H9 (cell line): ENCODE measurements at regions not wholly inside any gene's neighbourhood (a gene's known extent, or its start where the extent isn't known, plus 50 kb on each side); places are given as distances from the start of the nearest gene placed in this dataset.

Experiments used
- DNase-seq: peaks from one replicate; pipeline ENCODE4 v3.0.0-alpha.2; 2017
- H2AFZ ChIP-seq: one replicate; pipeline ENCODE4 v1.6.1; 2013; ENCODE audit warnings: mild to moderate bottlenecking, low read length, control low read depth, moderate library complexity
- H2AK5ac ChIP-seq: 2 replicates; pipeline ENCODE4 v1.6.1; 2013; ENCODE audit warnings: low read length, control low read depth, mixed read lengths; ENCODE audit not compliant: insufficient read length
- H2BK120ac ChIP-seq: one replicate; pipeline ENCODE4 v1.6.1; 2013; ENCODE audit warnings: low read depth, mild to moderate bottlenecking, low read length, control low read depth, inconsistent platforms; ENCODE audit not compliant: poor library complexity, severe bottlenecking
- H2BK12ac ChIP-seq: 2 replicates; pipeline ENCODE4 v1.6.1; 2013; ENCODE audit warnings: low read length, control low read depth, mixed read lengths, low read depth; ENCODE audit not compliant: insufficient read length
- H2BK15ac ChIP-seq: 2 replicates; pipeline ENCODE4 v1.6.1; 2013; ENCODE audit warnings: low read depth, low read length, control low read depth
- H2BK20ac ChIP-seq: one replicate; pipeline ENCODE4 v1.6.1; 2013; ENCODE audit warnings: low read depth, mild to moderate bottlenecking, low read length, control low read depth, inconsistent platforms; ENCODE audit not compliant: poor library complexity, severe bottlenecking
- H2BK5ac ChIP-seq: 2 replicates; pipeline ENCODE4 v1.6.1; 2013; ENCODE audit warnings: low read length, control low read depth, mixed read lengths; ENCODE audit not compliant: insufficient read length
- H3K14ac ChIP-seq: 2 replicates; pipeline ENCODE4 v1.6.1; 2013; ENCODE audit warnings: low read length, control low read depth; ENCODE audit not compliant: insufficient read depth
- H3K18ac ChIP-seq: 2 replicates; pipeline ENCODE4 v1.6.1; 2013; ENCODE audit warnings: low read depth, mild to moderate bottlenecking, mixed read lengths, low read length, control low read depth; ENCODE audit not compliant: insufficient read length
- H3K23ac ChIP-seq: 2 replicates; pipeline ENCODE4 v1.6.1; 2013; ENCODE audit warnings: low read length, control low read depth, mixed read lengths, low read depth; ENCODE audit not compliant: insufficient read length
- H3K23me2 ChIP-seq: 2 replicates; pipeline ENCODE4 v1.6.1; 2013; ENCODE audit warnings: low read depth, mild to moderate bottlenecking, mixed read lengths, low read length, control low read depth; ENCODE audit not compliant: insufficient read length, poor library complexity, severe bottlenecking
- H3K27ac ChIP-seq: 2 replicates; pipeline ENCODE4 v1.5.1; 2013; ENCODE audit warnings: low read length, control low read depth, mixed read lengths, low read depth; ENCODE audit not compliant: insufficient read length
- H3K27me3 ChIP-seq: 2 replicates; pipeline ENCODE4 v1.6.1; 2013; ENCODE audit warnings: low read length, control low read depth, inconsistent platforms; ENCODE audit not compliant: insufficient read depth
- H3K4ac ChIP-seq: 2 replicates; pipeline ENCODE4 v1.6.1; 2013; ENCODE audit warnings: low read depth, mild to moderate bottlenecking, control low read depth, inconsistent platforms, low read length, moderate library complexity
- H3K4me1 ChIP-seq: 2 replicates; pipeline ENCODE4 v1.6.1; 2013; ENCODE audit warnings: low read length, control low read depth, inconsistent platforms; ENCODE audit not compliant: insufficient read depth
- H3K4me2 ChIP-seq: 2 replicates; pipeline ENCODE4 v1.6.1; 2013; ENCODE audit warnings: low read length, control low read depth, mixed read lengths; ENCODE audit not compliant: insufficient read length, insufficient read depth
- H3K56ac ChIP-seq: 2 replicates; pipeline ENCODE4 v1.6.1; 2013; ENCODE audit warnings: low read depth, mild to moderate bottlenecking, mixed read lengths, low read length, control low read depth; ENCODE audit not compliant: insufficient read length
- H3K79me1 ChIP-seq: 2 replicates; pipeline ENCODE4 v1.6.1; 2013; ENCODE audit warnings: low read depth, mild to moderate bottlenecking, moderate library complexity, low read length, control low read depth, inconsistent platforms; ENCODE audit not compliant: insufficient read depth, poor library complexity, severe bottlenecking
- H3K79me2 ChIP-seq: 2 replicates; pipeline ENCODE4 v1.6.1; 2013; ENCODE audit warnings: low read length, control low read depth, inconsistent platforms; ENCODE audit not compliant: insufficient read depth
- H3K9ac ChIP-seq: 2 replicates; pipeline ENCODE4 v1.6.1; 2013; ENCODE audit warnings: low read length, control low read depth, mixed read lengths; ENCODE audit not compliant: insufficient read length; ENCODE audit errors: extremely low read depth
- H3K9me3 ChIP-seq: one replicate; pipeline ENCODE4 v1.6.1; 2013; ENCODE audit warnings: low read depth, low read length, inconsistent platforms; ENCODE audit not compliant: control insufficient read depth
- H3T11ph ChIP-seq: one replicate; pipeline ENCODE4 v1.6.1; 2013; ENCODE audit warnings: mild to moderate bottlenecking, low read length, control low read depth, inconsistent platforms
- H4K20me1 ChIP-seq: one replicate; pipeline ENCODE4 v1.6.1; 2013; ENCODE audit not compliant: control insufficient read depth, insufficient read length, insufficient read depth
- H4K5ac ChIP-seq: 2 replicates; pipeline ENCODE4 v1.6.1; 2013; ENCODE audit warnings: low read depth, mild to moderate bottlenecking, mixed read lengths, low read length, control low read depth; ENCODE audit not compliant: insufficient read length
- H4K8ac ChIP-seq: replicated peaks from 2 replicates; pipeline ENCODE4 v1.6.1; 2013; ENCODE audit warnings: low read length, control low read depth, mixed read lengths, low read depth; ENCODE audit not compliant: insufficient read length
- H4K91ac ChIP-seq: 2 replicates; pipeline ENCODE4 v1.6.1; 2013; ENCODE audit warnings: low read depth, mild to moderate bottlenecking, moderate library complexity, mixed read lengths, low read length, control low read depth; ENCODE audit not compliant: insufficient read length
- H3K27ac Mint-ChIP-seq, 3 experiments: 2 replicates in 2 of 3; 3 replicates in 1 of 3; pipeline ENCODE4 v1.8.0; 2020 to 2021; ENCODE audit warnings: mixed read lengths in 3 of 3, mild to moderate bottlenecking in 1 of 3, moderate library complexity in 1 of 3
- H3K27me3 Mint-ChIP-seq: 2 replicates; pipeline ENCODE4 v1.8.0; 2021; ENCODE audit warnings: low read depth, mild to moderate bottlenecking, moderate library complexity, mixed read lengths
- H3K36me3 Mint-ChIP-seq, 3 experiments: 2 replicates in 2 of 3; 3 replicates in 1 of 3; pipeline ENCODE4 v1.8.0; 2020 to 2021; ENCODE audit warnings: low read depth in 3 of 3, mixed read lengths in 3 of 3; ENCODE audit not compliant: insufficient read depth in 1 of 3
- H3K4me1 Mint-ChIP-seq, 2 experiments: 2 replicates each; pipeline ENCODE4 v1.8.0; 2020; ENCODE audit warnings: mixed read lengths in 2 of 2
- H3K4me3 Mint-ChIP-seq, 2 experiments: 2 replicates in 1 of 2; 3 replicates in 1 of 2; pipeline ENCODE4 v1.8.0; 2020 to 2021; ENCODE audit warnings: mild to moderate bottlenecking in 2 of 2, mixed read lengths in 2 of 2, moderate library complexity in 1 of 2
- H3K9me3 Mint-ChIP-seq, 2 experiments: 2 replicates in 1 of 2; 3 replicates in 1 of 2; pipeline ENCODE4 v1.8.0; 2020; ENCODE audit warnings: mild to moderate bottlenecking in 2 of 2, mixed read lengths in 2 of 2, moderate library complexity in 1 of 2
- CTCF ChIP-seq: fragments of 200-600 bp; sonication (generic); conservative IDR thresholded peaks from 3 replicates; pipeline ENCODE4 v1.8.0; 2021; ENCODE audit warnings: antibody characterized with exemption, mild to moderate bottlenecking
- WGBS: extraction: QIAGEN DNeasy Blood & Tissue Kit; methylation state at CpG from one replicate; pipeline ENCODE4 v1.1.7; 2013; ENCODE audit warnings: missing lambda C conversion rate, low lambda C conversion rate, mixed read lengths; ENCODE audit not compliant: insufficient read length; ENCODE audit errors: extremely low coverage; 5-methylcytosine and 5-hydroxymethylcytosine counted together

- no peak overlapping the region for H2AK5ac ChIP-seq
- H3K27me3 ChIP-seq = no peaks in the 10 kb centered on the region
- H2BK12ac ChIP-seq = no peak overlapping the region
- no peak overlapping the region for H3K18ac ChIP-seq
- H3K9ac ChIP-seq = no peak overlapping the region
- no peak overlapping the region for H3K4me2 ChIP-seq
- H3K27ac Mint-ChIP-seq = no peak overlapping the region
- H4K5ac ChIP-seq = no peak overlapping the region
- H3K9me3 ChIP-seq = no peaks in the 10 kb centered on the region
- no peak overlapping the region for H4K91ac ChIP-seq
- H2BK5ac ChIP-seq = no peak overlapping the region
- H3K4ac ChIP-seq = no peak overlapping the region
- no peak overlapping the region for H2BK15ac ChIP-seq
- H3K79me2 ChIP-seq = no peaks in the 10 kb centered on the region
- H3K9me3 Mint-ChIP-seq = no peaks in the 10 kb centered on the region; a peak in 2 of 5 replicates
- H4K8ac ChIP-seq = no peak overlapping the region
- H3K56ac ChIP-seq = no peak overlapping the region
- no peak overlapping the region for H3T11ph ChIP-seq
- no peak for DNase-seq
- H2BK20ac ChIP-seq = no peak overlapping the region
- H3K79me1 ChIP-seq = no peaks in the 10 kb centered on the region
- no peaks in the 10 kb centered on the region for H4K20me1 ChIP-seq
- H2BK120ac ChIP-seq = no peak overlapping the region
- no peak overlapping the region for H2AFZ ChIP-seq
- no peak overlapping the region for H3K23ac ChIP-seq
- H3K14ac ChIP-seq = no peak overlapping the region; the same call in 1 of the 2 replicates
- WGBS = no CpG with 5 or more reads among the region's 3 CpGs
- no peaks in the 10 kb centered on the region for H3K23me2 ChIP-seq
- no peak for TF ChIP-seq CTCF
- no peaks in the 10 kb centered on the region; a peak in 1 of 7 replicates for H3K36me3 Mint-ChIP-seq
- no peaks in the 10 kb centered on the region for H3K4me1 ChIP-seq
- H3K27ac ChIP-seq = no peak overlapping the region
- no peaks in the 10 kb centered on the region for H3K4me1 Mint-ChIP-seq
- H3K4me3 Mint-ChIP-seq = no peak overlapping the region
- no peaks in the 10 kb centered on the region for H3K27me3 Mint-ChIP-seq
These were observed 614.4 kb downstream of the BCKDHB start for GRCh38 chr6:80720824-80721223.
